Large intestine (tissue), 3 donors: ENCODE measurements at regions not wholly inside any gene's neighbourhood (a gene's known extent, or its start where the extent isn't known, plus 50 kb on each side); places are given as distances from the start of the nearest gene placed in this dataset.
"Not testable (repeated sequence)": the region's sequence is repeated elsewhere in the genome, so short reads cannot be mapped to it uniquely, and the experiment has no call there.

ENCODE experiments used
- DNase-seq, 2 donors: peaks; one replicate each; pipeline versions ENCODE4 v3.0.0 to v3.0.0-alpha.2; 2013
- H3K27ac ChIP-seq: one replicate; pipeline ENCODE4 v1.5.1; 2013; ENCODE audit warnings: low read length
- H3K27me3 ChIP-seq: 2 replicates; pipeline ENCODE4 v1.6.1; 2013; ENCODE audit warnings: low read length; ENCODE audit not compliant: control insufficient read depth, insufficient read depth
- H3K36me3 ChIP-seq: 2 replicates; pipeline ENCODE4 v1.6.1; 2013; ENCODE audit warnings: low read length; ENCODE audit not compliant: control insufficient read depth, insufficient read depth
- H3K4me1 ChIP-seq: one replicate; pipeline ENCODE4 v1.6.1; 2013; ENCODE audit warnings: low read length; ENCODE audit not compliant: control insufficient read depth, insufficient read depth
- H3K4me3 ChIP-seq: one replicate; pipeline ENCODE4 v1.5.1; 2013; ENCODE audit warnings: low read length
- H3K9me3 ChIP-seq: one replicate; pipeline ENCODE4 v1.6.1; 2013; ENCODE audit warnings: mild to moderate bottlenecking, low read depth, low read length, moderate library complexity; ENCODE audit not compliant: control insufficient read depth
- WGBS: methylation state at CpG from one replicate; pipeline ENCODE4 v1.1.5; 2013; ENCODE audit warnings: low lambda C conversion rate; ENCODE audit not compliant: insufficient coverage; 5-methylcytosine and 5-hydroxymethylcytosine counted together

GRCh38 chr13:78876915-78877549 is 218.1 kb upstream of the OBI1 start:
- Histone ChIP-seq H3K4me3 (no peak overlapping the region), H3K27ac (no peak overlapping the region), H3K9me3 (peaks cover 3% of the 10 kb centered on the region), H3K27me3 (no peaks in the 10 kb centered on the region), H3K36me3 (no peaks in the 10 kb centered on the region), H3K4me1 (no peaks in the 10 kb centered on the region)
- DNase-seq = no peak
- WGBS = no CpG with 5 or more reads among the region's 1 CpG

- no peak for DNase-seq
- Histone ChIP-seq H3K4me3 (no peak overlapping the region), H3K36me3 (no peaks in the 10 kb centered on the region), H3K4me1 (no peaks in the 10 kb centered on the region), H3K27me3 (no peaks in the 10 kb centered on the region), H3K9me3 (peaks cover 3% of the 10 kb centered on the region), H3K27ac (no peak overlapping the region)
- no CpG with 5 or more reads among the region's 12 CpGs for WGBS
Measured at GRCh38 chr13:78875792-78876580, 217.0 kb upstream of the OBI1 start.

GRCh38 chr13:78868991-78869390 is 210.0 kb upstream of the OBI1 start:
- no peaks in the 10 kb centered on the region for H3K9me3 ChIP-seq
- WGBS = no CpG with 5 or more reads among the region's 1 CpG
- H3K4me1 ChIP-seq = peaks cover 7% of the 10 kb centered on the region
- no peaks in the 10 kb centered on the region for H3K36me3 ChIP-seq
- peak overlapping the region; percentile 57 for H3K27ac ChIP-seq
- no peaks in the 10 kb centered on the region for H3K27me3 ChIP-seq
- DNase-seq = peak; percentile 36 to 80
- H3K4me3 ChIP-seq = no peak overlapping the region

DNA sequence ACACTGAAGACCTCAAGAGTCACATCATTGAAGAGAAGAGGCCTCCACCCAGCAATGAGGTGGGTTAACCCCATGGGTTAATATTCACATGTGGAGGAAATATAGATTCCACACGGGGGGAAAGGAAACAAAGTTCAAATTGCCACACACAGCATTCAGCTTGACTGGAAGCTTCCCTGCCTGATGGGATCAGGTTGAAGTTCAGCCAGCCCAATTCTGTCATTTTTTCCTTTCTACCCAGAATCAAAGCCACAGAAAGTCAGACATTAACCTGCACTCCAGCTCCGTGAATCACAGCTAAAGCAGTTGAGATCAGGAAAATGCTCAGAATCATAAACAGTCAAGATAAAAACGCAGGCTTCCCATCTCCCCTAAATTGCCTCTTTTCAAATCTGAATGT is 208.7 kb upstream of the OBI1 start:
- H3K27ac ChIP-seq = peak overlapping the region; percentile 45
- H3K4me1 ChIP-seq = peaks cover 7% of the 10 kb centered on the region
- H3K36me3 ChIP-seq = no peaks in the 10 kb centered on the region
- no CpG with 5 or more reads among the region's 3 CpGs for WGBS
- H3K4me3 ChIP-seq = no peak overlapping the region
- H3K9me3 ChIP-seq = no peaks in the 10 kb centered on the region
- peak; percentile 77 to 88 for DNase-seq
- H3K27me3 ChIP-seq = no peaks in the 10 kb centered on the region

GRCh38 chr13:78866076-78866475 is 207.1 kb upstream of the OBI1 start:
- H3K27ac ChIP-seq, H3K4me1 ChIP-seq, H3K4me3 ChIP-seq, DNase-seq, H3K36me3 ChIP-seq, H3K27me3 ChIP-seq, H3K9me3 ChIP-seq: not testable (repeated sequence)
- WGBS = no CpG with 5 or more reads among the region's 6 CpGs

DNA sequence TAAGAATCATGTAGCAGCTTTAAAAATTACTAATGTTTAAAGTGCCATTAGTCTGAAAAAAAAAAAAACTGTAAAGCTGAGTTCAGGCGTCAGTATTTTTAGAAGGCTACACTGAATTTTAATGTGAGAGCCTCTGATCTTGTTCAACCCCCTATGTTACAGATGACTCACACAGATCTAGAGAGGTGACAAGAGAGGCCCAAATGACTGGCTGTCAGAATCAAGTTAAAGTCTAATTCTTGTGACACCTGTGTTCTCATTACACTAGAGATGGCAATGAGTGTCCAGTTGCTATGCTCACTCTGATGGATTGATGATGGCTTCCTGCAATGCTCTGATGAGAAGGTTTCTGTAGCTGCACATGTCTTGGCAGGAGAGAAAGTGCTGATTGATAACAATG is 203.5 kb upstream of the OBI1 start:
- DNase-seq = no peak
- no CpG with 5 or more reads among the region's 1 CpG for WGBS
- Histone ChIP-seq H3K9me3 (no peaks in the 10 kb centered on the region), H3K36me3 (no peaks in the 10 kb centered on the region), H3K27ac (no peak overlapping the region), H3K4me1 (no peaks in the 10 kb centered on the region), H3K4me3 (no peak overlapping the region), H3K27me3 (no peaks in the 10 kb centered on the region)

DNA sequence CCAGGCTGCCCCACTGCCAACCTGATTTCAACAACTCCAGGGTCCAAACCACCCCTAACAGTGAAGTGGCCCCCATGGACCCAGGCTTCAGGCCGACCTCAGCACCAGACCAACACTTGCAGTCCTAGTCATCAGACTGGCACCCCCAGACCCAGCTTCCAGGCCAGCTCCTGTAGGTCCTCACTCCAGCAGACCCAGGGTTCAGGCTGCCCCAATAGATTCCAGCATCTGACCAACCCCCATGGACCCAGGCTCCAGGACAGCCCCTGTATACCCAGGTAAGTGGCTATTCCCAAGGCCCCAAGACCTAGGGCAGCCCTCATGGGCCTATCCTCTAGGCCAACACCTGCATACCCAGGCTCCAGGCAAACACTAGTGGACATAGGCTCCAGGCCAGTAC is 193.8 kb upstream of the OBI1 start:
- no peak overlapping the region for H3K4me3 ChIP-seq
- DNase-seq = no peak
- no peaks in the 10 kb centered on the region for H3K4me1 ChIP-seq
- H3K36me3 ChIP-seq = no peaks in the 10 kb centered on the region
- no CpG with 5 or more reads among the region's 1 CpG for WGBS
- no peak overlapping the region for H3K27ac ChIP-seq
- H3K9me3 ChIP-seq = peaks cover 11% of the 10 kb centered on the region
- H3K27me3 ChIP-seq = no peaks in the 10 kb centered on the region

GRCh38 chr13:78845656-78846365 is 186.9 kb upstream of the OBI1 start:
- Histone ChIP-seq H3K4me1 (no peaks in the 10 kb centered on the region), H3K9me3 (no peaks in the 10 kb centered on the region), H3K36me3 (no peaks in the 10 kb centered on the region), H3K27ac (no peak overlapping the region), H3K27me3 (no peaks in the 10 kb centered on the region), H3K4me3 (no peak overlapping the region)
- DNase-seq = no peak
- no CpG with 5 or more reads among the region's 3 CpGs for WGBS

DNA sequence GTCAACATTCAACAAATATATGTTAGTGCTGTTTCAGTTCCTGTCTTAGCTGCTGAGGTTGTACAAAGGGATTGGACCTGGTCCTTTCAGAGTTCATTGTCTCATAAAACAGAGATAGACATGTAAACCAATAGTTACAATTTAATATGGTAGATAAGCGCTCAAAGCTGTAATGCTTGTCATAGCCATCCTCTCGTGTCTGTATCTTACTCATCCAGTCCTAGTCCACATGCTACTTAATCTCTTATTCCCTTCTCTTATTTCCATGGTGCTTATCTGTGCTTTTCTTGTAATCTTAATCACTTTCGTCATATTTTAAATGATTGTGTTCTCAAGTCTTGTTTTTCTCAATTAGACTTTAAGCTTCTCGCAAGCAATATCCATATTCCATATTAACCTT is 185.2 kb upstream of the OBI1 start:
- no peaks in the 10 kb centered on the region for H3K4me1 ChIP-seq
- no peaks in the 10 kb centered on the region for H3K9me3 ChIP-seq
- no peaks in the 10 kb centered on the region for H3K27me3 ChIP-seq
- no peaks in the 10 kb centered on the region for H3K36me3 ChIP-seq
- DNase-seq = peak; percentile 57 to 85
- H3K27ac ChIP-seq = peak overlapping the region; percentile 61
- no peak overlapping the region for H3K4me3 ChIP-seq
- WGBS = 34% methylated on average over 3 of the region's 4 CpGs

- H3K27ac ChIP-seq = peak overlapping the region; percentile 47
- H3K4me1 ChIP-seq = no peaks in the 10 kb centered on the region
- peak in 1 of 2 donors; percentile 62 for DNase-seq
- H3K36me3 ChIP-seq = no peaks in the 10 kb centered on the region
- 60% methylated on average over 1 of the region's 7 CpGs for WGBS
- H3K9me3 ChIP-seq = no peaks in the 10 kb centered on the region
- H3K4me3 ChIP-seq = no peak overlapping the region
- no peaks in the 10 kb centered on the region for H3K27me3 ChIP-seq
Measured at GRCh38 chr13:78841358-78841963, 182.5 kb upstream of the OBI1 start.
